ENCODE measurements at regions not wholly inside any gene's neighbourhood (a gene's known extent, or its start where the extent isn't known, plus 50 kb on each side); places are given as distances from the start of the nearest gene placed in this dataset.
"Not testable (repeated sequence)": the region's sequence is repeated elsewhere in the genome, so short reads cannot be mapped to it uniquely, and the experiment has no call there.

GRCh38 chr6:167709776-167710336, 116.9 kb upstream of the AFDN start:
- DNase-seq = not testable (repeated sequence)

GRCh38 chr6:167710363-167710920, 116.3 kb upstream of the AFDN start:
- DNase-seq = no peak

- DNase-seq = no peak
Observed at GRCh38 chr6:167711211-167711610, 115.5 kb upstream of the AFDN start.

GRCh38 chr6:167711768-167712730, 114.7 kb upstream of the AFDN start:
- no peak for DNase-seq

- no peak for DNase-seq
Observed at GRCh38 chr6:167712731-167713475, 113.8 kb upstream of the AFDN start.

- DNase-seq = no peak
Observed at GRCh38 chr6:167714152-167714551, 112.6 kb upstream of the AFDN start.

- no peak for DNase-seq
Observed at GRCh38 chr6:167717455-167717854, 109.3 kb upstream of the AFDN start.

GRCh38 chr6:167717867-167718266, 108.8 kb upstream of the AFDN start:
- DNase-seq = no peak

GRCh38 chr6:167719920-167720319, 106.8 kb upstream of the AFDN start:
- no peak for DNase-seq

GRCh38 chr6:167720456-167721285, 106.0 kb upstream of the AFDN start:
- DNase-seq = no peak

- DNase-seq = no peak
Observed at GRCh38 chr6:167721291-167721690, 105.4 kb upstream of the AFDN start.

GRCh38 chr6:167722634-167723309, 103.9 kb upstream of the AFDN start:
- DNase-seq = no peak

GRCh38 chr6:167726043-167726621, 100.6 kb upstream of the AFDN start:
- no peak for DNase-seq

GRCh38 chr6:167730441-167730840, 96.3 kb upstream of the AFDN start:
- DNase-seq = no peak

- no peak for DNase-seq
Observed at GRCh38 chr6:167731216-167731615, 95.5 kb upstream of the AFDN start.

GRCh38 chr6:167731731-167732422, 94.8 kb upstream of the AFDN start:
- DNase-seq = no peak

GRCh38 chr6:167733740-167734661, 92.7 kb upstream of the AFDN start:
- no peak for DNase-seq

- no peak for DNase-seq
Observed at GRCh38 chr6:167734662-167735083, 92.0 kb upstream of the AFDN start.
